Progenitor cell of endocrine pancreas (in vitro differentiated cells): ENCODE measurements at regions not wholly inside any gene's neighbourhood (a gene's known extent, or its start where the extent isn't known, plus 50 kb on each side); places are given as distances from the start of the nearest gene placed in this dataset. TPM values are rescaled to one million over a fixed set of nuclear protein-coding genes. Genes with fewer than 3 reads are reported as not detected.

Experiments used
- DNase-seq: peaks from one replicate; pipeline ENCODE4 v3.0.0; 2021; ENCODE audit warnings: low spot score; ENCODE audit not compliant: unreplicated experiment
- H3K27ac Mint-ChIP-seq: 2 replicates; pipeline ENCODE4 v1.8.0; 2021; ENCODE audit warnings: mild to moderate bottlenecking, moderate library complexity, mixed read lengths
- H3K27me3 Mint-ChIP-seq: 2 replicates; pipeline ENCODE4 v1.8.0; 2021; ENCODE audit warnings: mixed read lengths
- H3K36me3 Mint-ChIP-seq: 2 replicates; pipeline ENCODE4 v1.8.0; 2022; ENCODE audit warnings: mixed read lengths; ENCODE audit not compliant: insufficient read depth
- H3K4me1 Mint-ChIP-seq: 2 replicates; pipeline ENCODE4 v1.8.0; 2021; ENCODE audit warnings: low read depth, mixed read lengths
- H3K4me3 Mint-ChIP-seq: 2 replicates; pipeline ENCODE4 v1.8.0; 2021; ENCODE audit warnings: low read depth, mild to moderate bottlenecking, moderate library complexity, mixed read lengths
- H3K9me3 Mint-ChIP-seq: 2 replicates; pipeline ENCODE4 v1.8.0; 2021; ENCODE audit warnings: low read depth, mixed read lengths
- CTCF ChIP-seq: fragments of 200-600 bp; sonication (generic); IDR thresholded peaks from one replicate; pipeline ENCODE4 v1.5.0; 2021; ENCODE audit warnings: antibody characterized with exemption, mild to moderate bottlenecking; ENCODE audit not compliant: unreplicated experiment
- microRNA-seq: library from miRNA; unstranded; fragments of <30 nt; microRNA quantifications from one replicate; pipeline ENCODE4 v1.1.0, GENCODE V29; 2020; ENCODE audit warnings: borderline number of aligned reads; ENCODE audit not compliant: unreplicated experiment

- H3K27ac Mint-ChIP-seq: no peak overlapping the region
- peaks cover 7% of the 10 kb centered on the region for H3K9me3 Mint-ChIP-seq
- H3K4me3 Mint-ChIP-seq: no peak overlapping the region
- peaks cover 34% of the 10 kb centered on the region for H3K27me3 Mint-ChIP-seq
- DNase-seq: no peak
- peaks cover 1% of the 10 kb centered on the region for H3K36me3 Mint-ChIP-seq
- no peak for TF ChIP-seq CTCF
- H3K4me1 Mint-ChIP-seq: peaks cover 10% of the 10 kb centered on the region
These were observed 56.3 kb upstream of the S1PR3 start for GRCh38 chr9:88934876-88935535.

DNA sequence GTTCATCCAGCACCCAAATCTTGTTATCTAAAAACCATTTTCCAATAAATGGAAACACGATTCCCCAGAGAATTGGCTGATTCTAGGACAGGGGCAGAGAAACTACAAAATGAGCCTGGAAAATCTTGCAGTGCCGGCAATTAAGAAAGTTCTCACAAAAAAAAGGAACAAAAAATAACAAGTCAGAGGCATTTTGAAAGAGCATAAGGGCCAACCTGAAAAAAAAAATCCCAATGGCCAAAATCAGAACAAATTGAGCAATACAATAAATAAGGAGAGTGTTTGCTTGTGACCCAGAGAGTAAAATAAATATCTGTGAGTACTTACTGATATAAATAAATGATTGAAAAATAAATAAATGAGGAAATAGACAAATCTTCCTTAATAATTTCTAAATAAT is 55.1 kb upstream of the S1PR3 start:
- TF ChIP-seq CTCF: no peak
- Mint-ChIP-seq H3K27ac (no peak overlapping the region), H3K36me3 (no peaks in the 10 kb centered on the region), H3K4me3 (no peak overlapping the region), H3K4me1 (peaks cover 13% of the 10 kb centered on the region), H3K9me3 (no peaks in the 10 kb centered on the region), H3K27me3 (peaks cover 44% of the 10 kb centered on the region)
- DNase-seq: no peak

GRCh38 chr9:88936668-88937067 is 54.6 kb upstream of the S1PR3 start:
- TF ChIP-seq CTCF: no peak
- Mint-ChIP-seq H3K9me3 (no peaks in the 10 kb centered on the region), H3K4me3 (no peak overlapping the region), H3K27ac (no peak overlapping the region), H3K27me3 (peaks cover 44% of the 10 kb centered on the region), H3K36me3 (no peaks in the 10 kb centered on the region), H3K4me1 (peaks cover 13% of the 10 kb centered on the region)
- DNase-seq: no peak

DNA sequence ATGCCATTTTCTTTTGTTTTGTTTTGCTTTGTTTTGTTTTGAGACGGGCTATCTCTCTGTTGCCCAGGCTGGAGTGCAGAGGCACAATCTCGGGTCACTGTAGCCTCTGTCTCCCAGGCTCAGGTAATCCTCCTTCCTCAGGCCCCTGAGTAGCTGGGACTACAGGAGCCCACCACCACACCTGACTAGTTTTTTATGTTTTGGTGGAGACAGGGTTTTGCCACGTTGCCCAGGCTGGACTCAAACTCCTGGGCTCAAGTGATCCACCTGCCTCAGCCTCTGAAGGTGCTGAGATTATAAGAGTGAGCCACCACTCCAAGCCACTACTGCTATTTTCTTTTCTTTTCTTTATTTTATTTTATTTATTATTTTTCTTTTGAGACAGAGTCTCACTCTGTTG is 54.0 kb upstream of the S1PR3 start:
- DNase-seq: no peak
- Mint-ChIP-seq H3K36me3 (no peaks in the 10 kb centered on the region), H3K9me3 (no peaks in the 10 kb centered on the region), H3K27me3 (peaks cover 44% of the 10 kb centered on the region), H3K4me1 (peaks cover 17% of the 10 kb centered on the region), H3K4me3 (no peak overlapping the region), H3K27ac (no peak overlapping the region)
- TF ChIP-seq CTCF: no peak

DNA sequence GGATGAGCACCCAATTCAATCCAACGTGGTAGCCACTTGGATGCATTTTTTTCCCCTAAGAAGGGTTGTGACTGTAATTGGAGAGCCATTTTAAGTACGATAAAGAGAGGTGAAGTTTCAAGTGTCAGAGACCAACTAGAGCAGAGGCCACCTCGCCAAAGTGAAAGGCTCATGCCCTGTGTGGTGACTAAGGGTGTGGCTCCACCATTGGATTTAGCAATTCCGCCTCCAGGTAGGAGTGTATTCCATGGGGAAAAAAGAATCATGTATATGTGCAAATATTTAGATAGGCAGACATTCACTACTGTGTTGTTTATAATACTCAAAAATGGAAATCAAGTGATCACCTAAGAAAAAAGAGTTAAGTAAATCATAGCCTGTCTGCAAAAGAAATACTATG is 53.1 kb upstream of the S1PR3 start:
- Mint-ChIP-seq H3K9me3 (peaks cover 2% of the 10 kb centered on the region), H3K27me3 (peaks cover 44% of the 10 kb centered on the region), H3K4me1 (peaks cover 22% of the 10 kb centered on the region), H3K27ac (no peak overlapping the region), H3K4me3 (no peak overlapping the region), H3K36me3 (no peaks in the 10 kb centered on the region)
- no peak for DNase-seq
- no peak for TF ChIP-seq CTCF

Small RNA genes lying in the stretch of these regions (microRNA-seq; reads per million reads assigned to microRNA genes)
- gene MIR4289: not detected
